OCI-LY1 (cell line): ENCODE measurements at regions not wholly inside any gene's neighbourhood (a gene's known extent, or its start where the extent isn't known, plus 50 kb on each side); places are given as distances from the start of the nearest gene placed in this dataset.

ENCODE experiments used
- H2AFZ ChIP-seq: fragments of 200-600 bp; sonication (generic), shearing (Covaris generic); 2 replicates; pipeline ENCODE4 v1.6.0; 2014; ENCODE audit warnings: antibody characterized with exemption, mild to moderate bottlenecking, low read length
- H3F3A ChIP-seq: fragments of 200-600 bp; sonication (generic), shearing (Covaris generic); 2 replicates; pipeline ENCODE4 v1.6.0; 2014; ENCODE audit warnings: mild to moderate bottlenecking, antibody characterized with exemption, low read length, moderate library complexity; ENCODE audit not compliant: insufficient read depth
- H3K27ac ChIP-seq: fragments of 200-600 bp; sonication (generic); 2 replicates; pipeline ENCODE4 v1.5.1; 2014; ENCODE audit warnings: low read length, mixed run types, mild to moderate bottlenecking, low read depth; ENCODE audit not compliant: poor library complexity, severe bottlenecking
- H3K27me3 ChIP-seq: fragments of 200-600 bp; sonication (generic); 2 replicates; pipeline ENCODE4 v1.6.0; 2014; ENCODE audit warnings: antibody characterized with exemption, mild to moderate bottlenecking, low read length, moderate library complexity; ENCODE audit not compliant: insufficient read depth
- H3K36me3 ChIP-seq: fragments of 200-600 bp; sonication (generic); 2 replicates; pipeline ENCODE4 v1.6.1; 2014; ENCODE audit warnings: mild to moderate bottlenecking, antibody characterized with exemption, low read length, moderate library complexity, mixed read lengths; ENCODE audit not compliant: insufficient read depth
- H3K4me1 ChIP-seq: fragments of 200-600 bp; sonication (generic); 2 replicates; pipeline ENCODE4 v1.5.1; 2014; ENCODE audit warnings: mild to moderate bottlenecking, low read length, moderate library complexity; ENCODE audit not compliant: insufficient read depth, severe bottlenecking
- H3K4me2 ChIP-seq: fragments of 200-600 bp; sonication (generic), shearing (Covaris generic); 2 replicates; pipeline ENCODE4 v1.6.1; 2014; ENCODE audit warnings: low read length
- H3K4me3 ChIP-seq: fragments of 200-600 bp; sonication (generic); 2 replicates; pipeline ENCODE4 v1.5.1; 2014; ENCODE audit warnings: low read length, low read depth, mild to moderate bottlenecking, mixed read lengths; ENCODE audit not compliant: poor library complexity, severe bottlenecking
- H3K79me2 ChIP-seq: fragments of 200-600 bp; shearing (Covaris generic); 2 replicates; pipeline ENCODE4 v1.6.1; 2016; ENCODE audit warnings: mixed run types, low read length, mixed read lengths; ENCODE audit not compliant: insufficient read depth
- H3K9ac ChIP-seq: fragments of 200-600 bp; sonication (generic), shearing (Covaris generic); 2 replicates; pipeline ENCODE4 v1.6.1; 2014; ENCODE audit warnings: mild to moderate bottlenecking, low read length, mixed read lengths
- H3K9me2 ChIP-seq: fragments of 200-600 bp; sonication (generic), shearing (Covaris generic); 2 replicates; pipeline ENCODE4 v1.6.1; 2014; ENCODE audit warnings: low read depth, mild to moderate bottlenecking, low read length, mixed read lengths
- H3K9me3 ChIP-seq: fragments of 200-600 bp; shearing (Covaris generic); 2 replicates; pipeline ENCODE4 v1.6.1; 2014; ENCODE audit warnings: low read length, mixed read lengths
- H4K20me1 ChIP-seq: fragments of 200-600 bp; sonication (generic), shearing (Covaris generic); 2 replicates; pipeline ENCODE4 v1.6.0; 2016; ENCODE audit warnings: mild to moderate bottlenecking, low read length; ENCODE audit not compliant: insufficient read depth
- EZH2 ChIP-seq: fragments of 200-600 bp; sonication (generic), shearing (Covaris generic); IDR thresholded peaks from 2 replicates; pipeline ENCODE4 v1.8.0; 2017; ENCODE audit warnings: borderline replicate concordance, mixed run types, mild to moderate bottlenecking, antibody characterized with exemption, low read length, moderate library complexity, mixed read lengths
- TF ChIP-seq, protein P1 (sequence below): fragments of 200-600 bp; sonication (generic), shearing (Covaris generic); IDR thresholded peaks from 2 replicates; pipeline ENCODE4 v1.5.1; 2017; ENCODE audit warnings: mild to moderate bottlenecking, antibody characterized with exemption, low read length, moderate library complexity, mixed read lengths

DNA sequence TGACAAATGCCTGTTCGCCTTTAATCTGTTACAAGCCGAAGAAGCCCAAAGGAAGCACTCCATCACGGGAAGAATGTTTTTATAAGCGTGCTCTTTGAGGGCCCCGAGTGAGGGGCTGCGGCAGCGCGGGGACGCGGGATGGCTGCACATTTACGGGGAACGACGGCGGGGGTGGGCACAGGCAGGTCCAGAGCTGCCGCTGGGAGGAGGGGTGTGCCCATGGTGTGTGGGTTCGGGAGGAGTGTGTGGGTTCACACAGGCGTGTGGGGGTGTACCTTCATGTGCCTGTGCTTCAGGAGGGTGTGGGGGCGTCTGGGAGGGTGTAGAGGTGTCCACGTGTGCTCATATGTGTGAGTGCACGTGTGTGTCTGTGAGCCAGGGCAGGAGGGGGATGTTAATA lies 155.9 kb upstream of the ZC3H12A start:
- no peak overlapping the region for H2AFZ ChIP-seq
- H3K9me2 ChIP-seq, result no peaks in the 10 kb centered on the region
- no peak overlapping the region for H3K4me3 ChIP-seq
- H3F3A ChIP-seq, result no peaks in the 10 kb centered on the region
- no peak overlapping the region for H3K27ac ChIP-seq
- no peaks in the 10 kb centered on the region for H3K36me3 ChIP-seq
- no peaks in the 10 kb centered on the region for H4K20me1 ChIP-seq
- H3K9ac ChIP-seq, result no peak overlapping the region
- TF ChIP-seq EZH2, result no peak
- TF ChIP-seq, protein P1, sequence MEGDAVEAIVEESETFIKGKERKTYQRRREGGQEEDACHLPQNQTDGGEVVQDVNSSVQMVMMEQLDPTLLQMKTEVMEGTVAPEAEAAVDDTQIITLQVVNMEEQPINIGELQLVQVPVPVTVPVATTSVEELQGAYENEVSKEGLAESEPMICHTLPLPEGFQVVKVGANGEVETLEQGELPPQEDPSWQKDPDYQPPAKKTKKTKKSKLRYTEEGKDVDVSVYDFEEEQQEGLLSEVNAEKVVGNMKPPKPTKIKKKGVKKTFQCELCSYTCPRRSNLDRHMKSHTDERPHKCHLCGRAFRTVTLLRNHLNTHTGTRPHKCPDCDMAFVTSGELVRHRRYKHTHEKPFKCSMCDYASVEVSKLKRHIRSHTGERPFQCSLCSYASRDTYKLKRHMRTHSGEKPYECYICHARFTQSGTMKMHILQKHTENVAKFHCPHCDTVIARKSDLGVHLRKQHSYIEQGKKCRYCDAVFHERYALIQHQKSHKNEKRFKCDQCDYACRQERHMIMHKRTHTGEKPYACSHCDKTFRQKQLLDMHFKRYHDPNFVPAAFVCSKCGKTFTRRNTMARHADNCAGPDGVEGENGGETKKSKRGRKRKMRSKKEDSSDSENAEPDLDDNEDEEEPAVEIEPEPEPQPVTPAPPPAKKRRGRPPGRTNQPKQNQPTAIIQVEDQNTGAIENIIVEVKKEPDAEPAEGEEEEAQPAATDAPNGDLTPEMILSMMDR, result no peak
- H3K9me3 ChIP-seq, result no peaks in the 10 kb centered on the region
- no peaks in the 10 kb centered on the region for H3K79me2 ChIP-seq
- no peak overlapping the region for H3K4me2 ChIP-seq
- no peaks in the 10 kb centered on the region for H3K4me1 ChIP-seq
- no peaks in the 10 kb centered on the region; the same call in 1 of the 2 replicates for H3K27me3 ChIP-seq

DNA sequence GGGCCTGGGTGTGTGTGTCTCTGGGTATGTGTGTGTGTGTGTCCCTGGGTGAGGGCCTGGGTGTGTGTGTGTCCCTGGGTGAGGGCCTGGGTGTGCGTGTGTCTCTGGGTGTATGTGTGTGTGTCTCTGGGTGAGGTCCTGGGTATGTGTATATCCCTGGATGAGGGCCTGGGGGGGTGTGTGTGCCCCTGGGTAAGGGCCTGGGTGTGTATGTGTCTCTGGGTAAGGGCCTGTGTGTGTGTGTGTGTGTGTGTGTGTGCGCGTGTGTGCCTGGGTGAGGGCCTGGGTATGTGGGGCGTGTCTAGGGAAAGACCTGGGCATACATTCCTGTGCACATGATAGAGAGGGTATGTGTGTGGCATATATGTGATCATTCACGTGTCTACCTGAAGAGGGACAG lies 155.1 kb upstream of the ZC3H12A start:
- TF ChIP-seq, protein P1, result no peak
- TF ChIP-seq EZH2, result no peak
- Histone ChIP-seq H3K36me3 (no peaks in the 10 kb centered on the region), H3F3A (no peaks in the 10 kb centered on the region), H3K27me3 (no peaks in the 10 kb centered on the region; the same call in 1 of the 2 replicates), H3K9me2 (no peaks in the 10 kb centered on the region), H3K27ac (no peak overlapping the region), H3K4me1 (no peaks in the 10 kb centered on the region), H3K4me3 (no peak overlapping the region), H2AFZ (no peak overlapping the region), H3K4me2 (no peak overlapping the region), H3K79me2 (no peaks in the 10 kb centered on the region), H3K9me3 (no peaks in the 10 kb centered on the region), H3K9ac (no peak overlapping the region), H4K20me1 (no peaks in the 10 kb centered on the region)

DNA sequence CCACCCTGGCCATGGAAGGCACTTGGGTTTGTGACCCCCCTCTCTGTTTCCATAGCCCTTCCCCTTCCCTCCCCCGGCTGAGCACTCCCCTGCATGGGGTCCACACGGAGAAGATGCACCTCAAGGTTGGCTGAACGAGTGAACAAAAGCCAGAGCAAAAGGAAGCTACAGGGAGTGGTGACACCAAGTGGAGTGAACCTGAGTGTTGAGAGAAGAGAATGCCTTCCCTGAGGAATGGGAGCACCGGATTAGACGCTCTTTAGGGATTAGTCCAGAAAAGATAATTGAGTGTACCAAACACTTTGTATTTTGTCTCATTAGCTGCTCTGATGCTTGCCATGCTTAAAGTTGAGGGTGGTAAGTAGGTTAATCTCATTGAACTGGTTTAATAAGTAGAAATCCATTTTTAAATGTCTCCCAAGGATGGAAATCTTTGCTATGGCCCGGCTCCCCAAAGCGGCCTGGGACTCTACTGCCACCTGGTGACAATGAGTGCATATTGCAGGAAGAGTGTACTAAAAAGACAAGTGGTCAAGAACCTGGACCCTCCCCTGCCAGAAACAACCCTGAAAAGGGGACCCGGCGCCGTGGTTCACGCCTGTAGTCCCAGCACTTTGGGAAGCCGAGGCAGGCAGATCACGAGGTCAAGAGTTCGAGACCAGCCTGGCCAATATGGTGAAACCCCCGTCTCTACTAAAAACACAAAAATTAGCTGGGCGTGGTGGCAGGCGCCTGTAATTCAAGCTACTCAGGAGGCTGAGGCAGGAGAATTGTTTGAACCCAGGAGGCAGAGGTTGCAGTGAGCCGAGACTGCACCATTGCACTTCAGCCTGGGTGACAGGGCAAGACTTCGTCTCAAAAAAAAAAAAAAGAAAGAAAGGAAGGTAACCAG lies 150.6 kb upstream of the ZC3H12A start:
- H4K20me1 ChIP-seq, result no peaks in the 10 kb centered on the region
- no peak overlapping the region for H2AFZ ChIP-seq
- no peaks in the 10 kb centered on the region for H3K36me3 ChIP-seq
- no peak overlapping the region for H3K27ac ChIP-seq
- no peaks in the 10 kb centered on the region for H3K9me3 ChIP-seq
- H3K4me1 ChIP-seq, result no peaks in the 10 kb centered on the region
- H3K9ac ChIP-seq, result no peak overlapping the region
- H3K4me3 ChIP-seq, result no peak overlapping the region
- TF ChIP-seq, protein P1, result peak; percentile 87
- no peak for TF ChIP-seq EZH2
- no peaks in the 10 kb centered on the region for H3K9me2 ChIP-seq
- H3K27me3 ChIP-seq, result no peaks in the 10 kb centered on the region
- H3F3A ChIP-seq, result no peaks in the 10 kb centered on the region
- no peak overlapping the region for H3K4me2 ChIP-seq
- no peaks in the 10 kb centered on the region for H3K79me2 ChIP-seq
